Hepatocyte (in vitro differentiated cells): ENCODE measurements at regions not wholly inside any gene's neighbourhood (a gene's known extent, or its start where the extent isn't known, plus 50 kb on each side); places are given as distances from the start of the nearest gene placed in this dataset.

ENCODE experiments used
- DNase-seq: peaks from one replicate; pipeline ENCODE4 v3.0.0-alpha.2; 2016; ENCODE audit warnings: low spot score
- H2AFZ ChIP-seq: fragments of 200-600 bp; sonication (generic); 2 replicates; pipeline ENCODE4 v1.6.0; 2016; ENCODE audit warnings: antibody characterized with exemption, mild to moderate bottlenecking
- H3K27ac ChIP-seq: fragments of 200-600 bp; sonication (generic); 2 replicates; pipeline ENCODE4 v1.5.1; 2016; ENCODE audit warnings: mild to moderate bottlenecking
- H3K27me3 ChIP-seq: fragments of 200-600 bp; sonication (generic); 2 replicates; pipeline ENCODE4 v1.6.1; 2016
- H3K36me3 ChIP-seq: fragments of 200-600 bp; sonication (generic); replicated peaks from 2 replicates; pipeline ENCODE4 v1.5.1; 2016; ENCODE audit warnings: low read depth; ENCODE audit not compliant: insufficient read depth
- H3K4me1 ChIP-seq: fragments of 200-600 bp; sonication (generic); 2 replicates; pipeline ENCODE4 v1.5.1; 2016; ENCODE audit warnings: mild to moderate bottlenecking, moderate library complexity; ENCODE audit not compliant: insufficient read depth
- H3K4me2 ChIP-seq: fragments of 200-600 bp; sonication (generic); 2 replicates; pipeline ENCODE4 v1.6.0; 2016
- H3K4me3 ChIP-seq: fragments of 200-600 bp; sonication (generic); 2 replicates; pipeline ENCODE4 v1.5.1; 2016; ENCODE audit warnings: mild to moderate bottlenecking
- H3K79me2 ChIP-seq: fragments of 200-600 bp; sonication (generic); 2 replicates; pipeline ENCODE4 v1.6.0; 2017; ENCODE audit warnings: mild to moderate bottlenecking
- H3K9me2 ChIP-seq: fragments of 200-600 bp; sonication (generic); replicated peaks from 2 replicates; pipeline ENCODE4 v1.6.0; 2017; ENCODE audit warnings: mild to moderate bottlenecking; ENCODE audit not compliant: insufficient read depth
- H3K9me3 ChIP-seq: fragments of 200-600 bp; sonication (generic); 2 replicates; pipeline ENCODE4 v1.5.1; 2016; ENCODE audit warnings: low read depth, mild to moderate bottlenecking
- H4K20me1 ChIP-seq: fragments of 200-600 bp; sonication (generic); 2 replicates; pipeline ENCODE4 v1.6.0; 2016; ENCODE audit warnings: mild to moderate bottlenecking; ENCODE audit not compliant: insufficient read depth, poor library complexity, severe bottlenecking
- CTCF ChIP-seq: fragments of 200-600 bp; sonication (generic); IDR thresholded peaks from 2 replicates; pipeline ENCODE4 v1.5.1; 2016; ENCODE audit warnings: antibody characterized with exemption, mild to moderate bottlenecking; ENCODE audit not compliant: poor library complexity
- EZH2 ChIP-seq: fragments of 200-600 bp; sonication (generic); IDR thresholded peaks from 2 replicates; pipeline ENCODE4 v1.6.1; 2016; ENCODE audit warnings: antibody characterized with exemption, mild to moderate bottlenecking, borderline replicate concordance
- EZH2phosphoT487 ChIP-seq: fragments of 200-600 bp; sonication (generic); IDR thresholded peaks from one replicate; pipeline ENCODE4 v1.6.1; 2018; ENCODE audit warnings: antibody characterized with exemption, mild to moderate bottlenecking, low read depth, moderate library complexity; ENCODE audit not compliant: unreplicated experiment, severe bottlenecking
- WGBS: methylation state at CpG from one replicate; pipeline ENCODE4 v1.1.6; 2016; ENCODE audit warnings: low lambda C conversion rate; ENCODE audit errors: missing lambda C conversion rate; 5-methylcytosine and 5-hydroxymethylcytosine counted together

GRCh38 chr4:175480404-175480803, 331.7 kb downstream of the GPM6A start:
- WGBS = 41% methylated on average over 2 of the region's 2 CpGs
- TF ChIP-seq CTCF (no peak), EZH2 (no peak), EZH2phosphoT487 (no peak)
- Histone ChIP-seq H3K79me2 (no peaks in the 10 kb centered on the region), H3K9me2 (no peaks in the 10 kb centered on the region), H3K36me3 (no peaks in the 10 kb centered on the region), H4K20me1 (peaks cover 3% of the 10 kb centered on the region), H3K4me3 (no peak overlapping the region), H3K4me2 (no peak overlapping the region), H3K9me3 (no peaks in the 10 kb centered on the region), H2AFZ (no peak overlapping the region), H3K27ac (no peak overlapping the region), H3K27me3 (no peaks in the 10 kb centered on the region), H3K4me1 (no peaks in the 10 kb centered on the region)
- DNase-seq = no peak

- Histone ChIP-seq H3K4me3 (no peak overlapping the region), H3K4me2 (no peak overlapping the region), H4K20me1 (no peaks in the 10 kb centered on the region), H3K9me2 (no peaks in the 10 kb centered on the region), H3K79me2 (no peaks in the 10 kb centered on the region), H3K27ac (no peak overlapping the region), H2AFZ (no peak overlapping the region), H3K4me1 (no peaks in the 10 kb centered on the region), H3K36me3 (no peaks in the 10 kb centered on the region), H3K9me3 (no peaks in the 10 kb centered on the region), H3K27me3 (no peaks in the 10 kb centered on the region)
- 97% methylated on average over 5 of the region's 5 CpGs for WGBS
- DNase-seq = no peak
- no peak for TF ChIP-seq CTCF
- no peak for TF ChIP-seq EZH2phosphoT487
- no peak for TF ChIP-seq EZH2
Observed at GRCh38 chr4:175499735-175500352, 312.2 kb downstream of the GPM6A start.

- Histone ChIP-seq H3K27me3 (no peaks in the 10 kb centered on the region), H3K27ac (no peak overlapping the region), H3K4me1 (no peaks in the 10 kb centered on the region), H3K9me3 (no peaks in the 10 kb centered on the region), H3K4me2 (no peak overlapping the region), H4K20me1 (no peaks in the 10 kb centered on the region), H2AFZ (no peak overlapping the region), H3K4me3 (no peak overlapping the region), H3K79me2 (no peaks in the 10 kb centered on the region), H3K9me2 (no peaks in the 10 kb centered on the region), H3K36me3 (no peaks in the 10 kb centered on the region)
- TF ChIP-seq EZH2phosphoT487 (no peak), CTCF (no peak), EZH2 (no peak)
- no peak for DNase-seq
Observed at GRCh38 chr4:175504318-175504717, 307.7 kb downstream of the GPM6A start.

GRCh38 chr4:175509320-175509719, 302.7 kb downstream of the GPM6A start:
- Histone ChIP-seq H3K79me2 (no peaks in the 10 kb centered on the region), H3K9me3 (no peaks in the 10 kb centered on the region), H3K36me3 (no peaks in the 10 kb centered on the region), H3K4me1 (no peaks in the 10 kb centered on the region), H3K27ac (no peak overlapping the region), H3K27me3 (no peaks in the 10 kb centered on the region), H3K4me2 (no peak overlapping the region), H3K9me2 (no peaks in the 10 kb centered on the region), H4K20me1 (no peaks in the 10 kb centered on the region), H2AFZ (no peak overlapping the region), H3K4me3 (no peak overlapping the region)
- WGBS = 50% methylated on average over 2 of the region's 2 CpGs
- DNase-seq = no peak
- no peak for TF ChIP-seq CTCF
- TF ChIP-seq EZH2 = no peak
- TF ChIP-seq EZH2phosphoT487 = no peak
